ENCODE measurements at regions not wholly inside any gene's neighbourhood (a gene's known extent, or its start where the extent isn't known, plus 50 kb on each side); places are given as distances from the start of the nearest gene placed in this dataset.

DNA sequence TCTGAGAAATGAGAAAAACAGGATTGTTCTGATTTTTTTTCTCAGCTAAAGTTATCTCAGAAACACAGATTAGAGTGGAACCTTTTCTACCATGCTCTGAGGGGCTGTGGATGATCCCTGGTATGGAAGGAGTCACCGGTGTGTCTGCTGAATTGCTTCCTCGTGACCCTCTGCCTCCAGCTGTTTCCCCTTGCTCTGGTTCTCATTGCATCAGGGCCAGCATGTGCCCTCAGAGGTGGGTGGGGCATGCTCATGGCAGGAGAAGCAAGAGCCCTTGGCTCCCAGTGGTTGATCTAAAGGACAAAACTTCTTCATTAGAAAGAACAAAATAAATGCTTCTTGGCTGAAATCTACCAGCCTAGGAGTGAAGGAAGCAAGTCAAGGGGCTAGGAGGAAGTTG, 183.2 kb upstream of the HMCN1 start:
- TF ChIP-seq EP300 (IDR thresholded peaks at IDR 0.05) (no peak), POLR2AphosphoS5 (IDR thresholded peaks at IDR 0.05) (no peak), CTCF (IDR thresholded peaks at IDR 0.05) (no peak), POLR2A (IDR thresholded peaks at IDR 0.05) (no peak)
- peak; percentile 74 for DNase-seq
- intact Hi-C loops (cut with DNase I): no loop called here

GRCh38 chr1:185549906-185550305, 184.3 kb upstream of the HMCN1 start:
- intact Hi-C loops (cut with DNase I): no loop called here
- Histone ChIP-seq H3K27ac (no peak overlapping the region), H3K9me3 (no peaks in the 10 kb centered on the region), H3K4me3 (no peak overlapping the region), H3K4me1 (no peaks in the 10 kb centered on the region), H3K27me3 (no peaks in the 10 kb centered on the region), H3K36me3 (no peaks in the 10 kb centered on the region)
- TF ChIP-seq POLR2AphosphoS5 (IDR thresholded peaks at IDR 0.05) (no peak), CTCF (IDR thresholded peaks at IDR 0.05) (no peak), POLR2A (IDR thresholded peaks at IDR 0.05) (no peak), EP300 (IDR thresholded peaks at IDR 0.05) (no peak)
- no peak for DNase-seq
- WGBS, 2 donors: 83 to 87% methylated on average over 1 of the region's 1 CpG

More for the DNA sequence above, 183.2 kb upstream of the HMCN1 start:
- no peaks in the 10 kb centered on the region for H3K36me3 ChIP-seq
- 60 to 78% methylated on average over 2 of the region's 2 CpGs for WGBS, 2 donors
- H3K4me3 ChIP-seq: no peak overlapping the region
- H3K9me3 ChIP-seq: no peaks in the 10 kb centered on the region
- H3K27ac ChIP-seq: no peak overlapping the region
- no peaks in the 10 kb centered on the region for H3K27me3 ChIP-seq
- H3K4me1 ChIP-seq: no peaks in the 10 kb centered on the region

GRCh38 chr1:185546029-185546428, 188.2 kb upstream of the HMCN1 start:
- no peaks in the 10 kb centered on the region for H3K36me3 ChIP-seq
- H3K4me1 ChIP-seq: peaks cover 0 to 10% (median 3%) of the 10 kb centered on the region in 4 donors
- intact Hi-C loops (cut with DNase I): no loop called here
- H3K27me3 ChIP-seq: no peaks in the 10 kb centered on the region
- no peak for DNase-seq
- no peak overlapping the region for H3K4me3 ChIP-seq
- WGBS, 2 donors: 95 to 99% methylated on average over 4 of the region's 4 CpGs
- TF ChIP-seq EP300 (IDR thresholded peaks at IDR 0.05) (no peak), CTCF (IDR thresholded peaks at IDR 0.05) (no peak)
- H3K9me3 ChIP-seq: no peaks in the 10 kb centered on the region
- H3K27ac ChIP-seq: no peak overlapping the region

GRCh38 chr1:185541871-185542301, 192.3 kb upstream of the HMCN1 start:
- Histone ChIP-seq H3K27ac (no peak overlapping the region), H3K4me1 (peaks cover 0 to 10% (median 3%) of the 10 kb centered on the region in 4 donors), H3K36me3 (no peaks in the 10 kb centered on the region), H3K9me3 (no peaks in the 10 kb centered on the region), H3K4me3 (no peak overlapping the region), H3K27me3 (no peaks in the 10 kb centered on the region)
- intact Hi-C loops (cut with DNase I): no loop called here
- 69 to 79% methylated on average over 1 of the region's 1 CpG for WGBS, 2 donors
- DNase-seq: no peak
- TF ChIP-seq CTCF (IDR thresholded peaks at IDR 0.05): no peak
- TF ChIP-seq POLR2AphosphoS5 (IDR thresholded peaks at IDR 0.05): no peak
- TF ChIP-seq EP300 (IDR thresholded peaks at IDR 0.05): no peak
- TF ChIP-seq POLR2A (IDR thresholded peaks at IDR 0.05): no peak

DNA sequence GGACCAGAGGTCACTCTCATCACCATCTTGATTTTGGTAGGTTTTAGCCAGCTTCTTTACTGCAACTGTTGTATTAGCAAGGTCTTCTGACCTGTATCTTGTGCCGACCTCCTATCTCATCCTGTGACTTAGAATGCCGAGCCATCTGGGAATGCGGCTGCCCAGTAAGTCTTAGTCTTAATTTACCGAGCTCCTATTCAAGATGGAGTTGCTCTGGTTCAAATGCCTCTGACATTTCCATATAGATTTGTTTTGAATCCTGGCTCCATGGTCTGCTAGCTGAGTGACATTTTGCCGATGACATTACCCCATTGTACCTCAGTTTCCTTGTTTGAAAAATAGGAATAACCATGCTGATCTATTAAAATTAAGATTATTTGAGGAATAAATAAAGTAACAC, 193.9 kb upstream of the HMCN1 start:
- intact Hi-C loops (cut with DNase I): no loop called here
- Histone ChIP-seq H3K9me3 (no peaks in the 10 kb centered on the region), H3K27ac (no peak overlapping the region), H3K4me1 (peaks cover 0 to 10% (median 3%) of the 10 kb centered on the region in 4 donors), H3K4me3 (no peak overlapping the region), H3K27me3 (no peaks in the 10 kb centered on the region), H3K36me3 (no peaks in the 10 kb centered on the region)
- WGBS, 2 donors: 96 to 97% methylated on average over 5 of the region's 5 CpGs
- no peak for TF ChIP-seq POLR2A (IDR thresholded peaks at IDR 0.05)
- DNase-seq: no peak

All from sigmoid colon (tissue), 6 donors.